Hematopoietic multipotent progenitor cell treated with erythropoietin and hydrocortisone succinate and interleukin-3 and kit ligand, for 17 days (in vitro differentiated cells): ENCODE measurements at regions not wholly inside any gene's neighbourhood (a gene's known extent, or its start where the extent isn't known, plus 50 kb on each side); places are given as distances from the start of the nearest gene placed in this dataset.
"Not testable (repeated sequence)": the region's sequence is repeated elsewhere in the genome, so short reads cannot be mapped to it uniquely, and the experiment has no call there.

Source experiments
- DNase-seq: peaks from one replicate; pipeline ENCODE4 v3.0.0-alpha.2; 2015; ENCODE audit warnings: low spot score

- DNase-seq: no peak
Observed at GRCh38 chr5:92629000-92629399, 952.0 kb downstream of the NR2F1-AS1 start.

- no peak for DNase-seq
Observed at GRCh38 chr5:92627186-92627585, 953.8 kb downstream of the NR2F1-AS1 start.

- DNase-seq: no peak
Observed at GRCh38 chr5:92616085-92616484, 964.9 kb downstream of the NR2F1-AS1 start.

GRCh38 chr5:92613546-92613945 lies 967.5 kb downstream of the NR2F1-AS1 start:
- DNase-seq: no peak

- DNase-seq: not testable (repeated sequence)
Observed at GRCh38 chr5:92610435-92610834, 970.6 kb downstream of the NR2F1-AS1 start.

GRCh38 chr5:92605591-92605990 lies 975.4 kb downstream of the NR2F1-AS1 start:
- DNase-seq: no peak

GRCh38 chr5:92599217-92599810 lies 981.7 kb downstream of the NR2F1-AS1 start:
- no peak for DNase-seq

GRCh38 chr5:92594031-92594430 lies 987.0 kb downstream of the NR2F1-AS1 start:
- DNase-seq: no peak

- DNase-seq: no peak
Observed at GRCh38 chr5:92588876-92589275, 992.1 kb downstream of the NR2F1-AS1 start.

- no peak for DNase-seq
Observed at GRCh38 chr5:92581690-92582089, 999.3 kb downstream of the NR2F1-AS1 start.

- DNase-seq: no peak
Observed at GRCh38 chr5:92581249-92581648, 999.8 kb downstream of the NR2F1-AS1 start.

GRCh38 chr5:92580814-92581213 lies 1000.2 kb downstream of the NR2F1-AS1 start:
- no peak for DNase-seq

GRCh38 chr5:92574023-92574422 lies 1007.0 kb downstream of the NR2F1-AS1 start:
- DNase-seq: no peak

- DNase-seq: no peak
Observed at GRCh38 chr5:92568522-92568921, 1012.5 kb downstream of the NR2F1-AS1 start.

GRCh38 chr5:92567831-92568450 lies 1013.1 kb downstream of the NR2F1-AS1 start:
- no peak for DNase-seq

- DNase-seq: no peak
Observed at GRCh38 chr5:92566113-92566786, 1014.8 kb downstream of the NR2F1-AS1 start.

GRCh38 chr5:92565673-92566072 lies 1015.3 kb downstream of the NR2F1-AS1 start:
- no peak for DNase-seq

GRCh38 chr5:92562065-92562464 lies 1019.0 kb downstream of the NR2F1-AS1 start:
- DNase-seq: no peak

- DNase-seq: no peak
Observed at GRCh38 chr5:92561411-92561959, 1019.5 kb downstream of the NR2F1-AS1 start.

GRCh38 chr5:92560698-92561401 lies 1020.2 kb downstream of the NR2F1-AS1 start:
- DNase-seq: no peak

GRCh38 chr5:92559781-92560180 lies 1021.2 kb downstream of the NR2F1-AS1 start:
- no peak for DNase-seq

- no peak for DNase-seq
Observed at GRCh38 chr5:92559331-92559730, 1021.7 kb downstream of the NR2F1-AS1 start.

- DNase-seq: no peak
Observed at GRCh38 chr5:92556747-92557146, 1024.3 kb downstream of the NR2F1-AS1 start.
